Activated CD4-positive, alpha-beta memory T cell treated with anti-CD3 and anti-CD28 coated beads, Interleukin-2, amount 10 ng/mL, durations not matched to agents 7 days and 5 days (primary cell): ENCODE measurements at regions not wholly inside any gene's neighbourhood (a gene's known extent, or its start where the extent isn't known, plus 50 kb on each side); places are given as distances from the start of the nearest gene placed in this dataset.

ENCODE experiments used
- CTCF ChIA-PET: fragments of 350-600 bp; sonication (Branson Sonifier 250); formaldehyde crosslinking; loops from one replicate; lab custom pipeline; 2021; ENCODE audit warnings: antibody characterized with exemption, inconsistent platforms; lab: Charles Lee
- POLR2A ChIA-PET: fragments of 350-600 bp; sonication (Branson Sonifier 250); formaldehyde crosslinking; loops from one replicate; lab custom pipeline; 2021; ENCODE audit warnings: antibody characterized with exemption; lab: Charles Lee
- DNase-seq: peaks from one replicate; pipeline ENCODE4 v3.0.0-alpha.2; 2020
- H3K27ac Mint-ChIP-seq: one replicate; pipeline ENCODE4 v1.8.0; 2021; ENCODE audit warnings: mild to moderate bottlenecking, mixed read lengths
- H3K27me3 Mint-ChIP-seq: one replicate; pipeline ENCODE4 v1.8.0; 2021; ENCODE audit warnings: mixed read lengths
- H3K36me3 Mint-ChIP-seq: one replicate; pipeline ENCODE4 v1.8.0; 2021; ENCODE audit warnings: low read depth, mixed read lengths
- H3K4me1 Mint-ChIP-seq: one replicate; pipeline ENCODE4 v1.8.0; 2021; ENCODE audit warnings: mixed read lengths
- H3K4me3 Mint-ChIP-seq: one replicate; pipeline ENCODE4 v1.8.0; 2021; ENCODE audit warnings: mild to moderate bottlenecking, mixed read lengths
- H3K9me3 Mint-ChIP-seq: one replicate; pipeline ENCODE4 v1.8.0; 2021; ENCODE audit warnings: mixed read lengths

DNA sequence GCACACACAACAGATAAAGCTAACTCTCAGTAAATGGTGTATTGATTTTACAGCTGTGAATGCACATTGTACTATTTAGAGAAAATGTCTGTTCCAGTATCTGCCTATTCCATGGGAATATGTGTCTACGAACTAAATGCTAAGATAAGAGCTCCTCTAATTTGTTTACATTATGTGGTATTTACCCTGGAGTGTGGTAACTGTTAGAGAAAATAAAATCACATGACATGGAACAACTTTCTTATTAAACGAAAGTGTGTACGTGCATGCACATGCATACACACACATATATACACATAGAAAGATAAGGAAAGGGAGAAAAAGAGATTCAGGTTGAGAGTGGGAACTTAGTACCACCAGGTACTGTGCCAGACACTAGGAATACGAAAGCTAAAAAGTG, 1151.7 kb upstream of the TENM4 start:
- ChIA-PET CTCF (no interaction called here), POLR2A (no interaction called here)
- Mint-ChIP-seq H3K4me1 (no peaks in the 10 kb centered on the region), H3K4me3 (no peak overlapping the region), H3K9me3 (peaks cover 4% of the 10 kb centered on the region), H3K27me3 (no peaks in the 10 kb centered on the region), H3K36me3 (no peaks in the 10 kb centered on the region), H3K27ac (no peak overlapping the region)
- DNase-seq: no peak

DNA sequence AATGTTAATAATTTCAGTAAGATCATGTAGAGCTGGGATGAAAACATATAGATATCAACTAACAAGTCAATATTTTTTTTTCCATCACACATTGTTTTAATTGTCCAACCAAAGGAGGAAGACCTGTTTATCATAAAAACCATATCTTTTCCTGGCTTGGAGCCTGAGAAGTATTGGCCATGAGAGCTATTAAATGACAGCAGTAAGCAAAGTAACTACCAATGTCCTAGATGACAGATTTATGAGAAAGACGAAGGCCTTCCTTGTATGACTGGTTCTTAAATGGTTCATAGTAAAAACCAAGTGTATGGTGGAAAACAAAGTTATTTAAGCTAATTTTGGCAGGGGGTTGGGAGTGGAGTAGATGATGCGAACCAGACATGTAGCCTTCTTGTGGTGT, 1147.1 kb upstream of the TENM4 start:
- Mint-ChIP-seq H3K4me3 (no peak overlapping the region), H3K27me3 (no peaks in the 10 kb centered on the region), H3K9me3 (no peaks in the 10 kb centered on the region), H3K4me1 (no peaks in the 10 kb centered on the region), H3K27ac (no peak overlapping the region), H3K36me3 (no peaks in the 10 kb centered on the region)
- POLR2A ChIA-PET: no interaction called here
- CTCF ChIA-PET: no interaction called here
- no peak for DNase-seq

DNA sequence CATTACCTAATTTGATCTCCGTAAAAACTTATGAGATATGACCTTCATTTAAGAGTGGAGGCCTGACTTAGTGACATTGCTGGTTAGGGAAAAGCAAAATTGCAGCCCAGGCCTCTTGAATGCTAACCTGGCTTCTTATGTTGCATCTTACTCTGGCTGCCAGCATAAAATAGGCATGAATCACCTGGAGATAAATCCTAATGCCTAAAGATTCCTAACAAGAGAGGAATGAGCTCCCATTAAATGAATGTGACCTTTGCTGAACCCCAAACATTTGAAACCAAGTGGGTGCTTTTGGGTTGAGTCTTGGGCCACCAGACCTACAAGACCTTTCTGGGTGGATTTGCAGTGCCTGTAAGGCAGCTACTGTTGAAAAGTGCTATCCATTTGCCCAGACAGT, 1145.6 kb upstream of the TENM4 start:
- DNase-seq: no peak
- ChIA-PET CTCF (no interaction called here), POLR2A (no interaction called here)
- no peaks in the 10 kb centered on the region for H3K4me1 Mint-ChIP-seq
- H3K36me3 Mint-ChIP-seq: no peaks in the 10 kb centered on the region
- H3K27ac Mint-ChIP-seq: no peak overlapping the region
- H3K9me3 Mint-ChIP-seq: peaks cover 2% of the 10 kb centered on the region
- H3K27me3 Mint-ChIP-seq: no peaks in the 10 kb centered on the region
- no peak overlapping the region for H3K4me3 Mint-ChIP-seq

DNA sequence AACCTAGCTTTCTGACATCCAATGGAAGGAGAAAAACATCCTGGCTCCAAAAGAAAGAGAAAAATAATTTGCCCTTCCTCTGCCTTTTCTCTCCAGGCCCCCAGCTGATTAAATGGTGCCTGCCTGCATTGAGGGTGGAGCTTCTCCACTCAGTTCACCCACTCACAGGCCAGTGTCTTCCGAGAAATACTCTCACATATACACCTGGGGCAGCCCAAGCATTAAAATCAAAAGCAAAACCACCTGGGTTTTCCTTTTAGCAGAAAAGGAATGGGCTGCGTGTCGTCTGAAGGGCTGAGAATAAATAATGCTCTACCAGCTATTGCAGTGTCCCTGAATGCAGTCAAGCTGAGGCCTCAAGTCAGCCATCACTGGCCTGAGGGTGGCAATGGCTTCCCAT, 1143.8 kb upstream of the TENM4 start:
- POLR2A ChIA-PET: no interaction called here
- CTCF ChIA-PET: no interaction called here
- no peak overlapping the region for H3K27ac Mint-ChIP-seq
- DNase-seq: no peak
- H3K9me3 Mint-ChIP-seq: peaks cover 4% of the 10 kb centered on the region
- no peaks in the 10 kb centered on the region for H3K4me1 Mint-ChIP-seq
- no peaks in the 10 kb centered on the region for H3K36me3 Mint-ChIP-seq
- no peak overlapping the region for H3K4me3 Mint-ChIP-seq
- H3K27me3 Mint-ChIP-seq: no peaks in the 10 kb centered on the region

DNA sequence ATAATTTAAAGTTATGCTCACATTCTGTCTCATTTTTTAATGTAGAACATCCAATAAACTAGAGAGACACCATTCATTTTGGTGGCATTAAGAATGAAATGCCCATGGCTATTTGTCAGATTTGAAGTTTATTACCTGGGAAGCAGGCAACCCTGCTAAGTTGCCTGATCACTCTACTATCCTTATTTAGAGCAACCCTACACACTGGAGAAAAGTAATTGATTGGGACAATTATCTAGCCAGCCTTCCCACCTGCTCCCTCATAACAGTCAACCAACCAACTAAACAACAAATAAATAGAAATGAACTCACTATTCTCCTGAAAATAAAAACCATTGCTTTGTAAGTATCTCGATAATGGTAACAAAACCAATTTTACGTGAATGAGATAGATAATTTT, 1129.0 kb upstream of the TENM4 start:
- CTCF ChIA-PET: no interaction called here
- peaks cover 18% of the 10 kb centered on the region for H3K9me3 Mint-ChIP-seq
- H3K4me3 Mint-ChIP-seq: no peak overlapping the region
- no peaks in the 10 kb centered on the region for H3K4me1 Mint-ChIP-seq
- POLR2A ChIA-PET: no interaction called here
- no peaks in the 10 kb centered on the region for H3K36me3 Mint-ChIP-seq
- no peak for DNase-seq
- H3K27me3 Mint-ChIP-seq: no peaks in the 10 kb centered on the region
- H3K27ac Mint-ChIP-seq: no peak overlapping the region

DNA sequence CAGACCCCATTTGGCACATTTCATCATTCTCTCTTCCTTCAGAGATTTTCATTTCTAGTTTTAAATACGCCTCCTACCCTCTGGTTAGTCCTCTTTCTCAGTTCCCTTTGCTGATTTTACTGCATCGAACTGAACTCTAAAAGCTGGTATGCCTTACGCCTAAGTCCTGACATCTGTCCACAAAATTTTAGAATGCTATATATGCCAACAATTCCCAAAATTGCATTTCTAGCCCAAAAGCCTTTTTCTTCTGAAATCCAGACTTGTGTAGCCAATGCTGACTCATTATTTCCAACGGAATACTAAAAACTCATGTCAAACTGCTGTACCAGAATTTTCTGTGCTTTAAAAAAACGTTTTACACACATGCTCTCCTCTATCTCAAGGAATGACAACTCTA, 1124.4 kb upstream of the TENM4 start:
- Mint-ChIP-seq H3K4me3 (no peak overlapping the region), H3K36me3 (no peaks in the 10 kb centered on the region), H3K27ac (no peak overlapping the region), H3K4me1 (no peaks in the 10 kb centered on the region), H3K27me3 (no peaks in the 10 kb centered on the region), H3K9me3 (no peaks in the 10 kb centered on the region)
- no peak for DNase-seq
- ChIA-PET CTCF (no interaction called here), POLR2A (no interaction called here)

DNA sequence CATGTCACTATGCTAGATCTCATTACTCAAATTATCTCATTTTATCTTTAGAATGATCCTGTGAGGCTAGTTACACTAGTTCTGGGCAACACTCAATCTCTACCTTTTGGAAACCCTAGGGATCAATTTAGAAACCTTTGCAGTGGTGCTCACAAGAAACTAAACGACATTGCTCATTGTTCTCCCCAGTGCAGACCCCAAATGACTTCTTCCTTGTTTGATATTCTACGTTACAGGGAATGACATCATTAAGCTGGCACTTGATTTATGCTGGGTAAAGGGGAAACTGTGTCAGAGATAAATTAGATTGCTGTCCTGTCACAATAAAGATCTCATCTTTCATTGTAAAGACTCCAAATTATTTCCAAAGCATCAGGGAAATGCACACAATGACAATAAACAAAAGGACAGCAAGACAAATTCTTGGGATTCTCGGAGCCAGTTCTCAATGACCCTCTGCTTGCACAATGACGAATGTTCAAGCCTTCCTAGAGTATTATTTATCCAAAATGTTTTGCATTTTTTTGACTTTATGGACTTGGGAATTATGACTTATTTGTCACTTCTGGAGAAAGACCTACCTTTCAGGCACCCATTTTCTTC, 1121.8 kb upstream of the TENM4 start:
- Mint-ChIP-seq H3K4me1 (no peaks in the 10 kb centered on the region), H3K27ac (no peak overlapping the region), H3K4me3 (no peak overlapping the region), H3K36me3 (no peaks in the 10 kb centered on the region), H3K9me3 (peaks cover 3% of the 10 kb centered on the region), H3K27me3 (no peaks in the 10 kb centered on the region)
- POLR2A ChIA-PET: no interaction called here
- no peak for DNase-seq
- CTCF ChIA-PET: no interaction called here

DNA sequence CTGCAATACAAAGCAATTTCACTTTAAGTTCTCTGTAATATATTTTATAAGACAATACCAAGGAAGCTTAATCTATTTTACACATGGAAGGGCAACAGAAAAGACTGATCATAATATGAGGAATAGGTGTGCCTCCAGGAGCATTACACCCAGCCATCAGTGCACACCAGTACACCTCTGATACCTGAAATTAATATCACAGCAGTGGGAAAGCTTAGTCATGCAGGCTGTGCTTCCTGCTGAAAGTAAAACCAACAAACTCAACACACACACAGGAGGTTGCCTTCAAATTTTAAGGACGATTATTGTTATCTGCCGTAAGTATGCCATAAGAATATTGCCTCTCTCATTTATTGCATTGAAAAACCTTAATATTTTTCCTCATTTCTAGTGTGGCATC, 1119.1 kb upstream of the TENM4 start:
- POLR2A ChIA-PET: no interaction called here
- H3K27ac Mint-ChIP-seq: no peak overlapping the region
- DNase-seq: no peak
- CTCF ChIA-PET: no interaction called here
- peaks cover 6% of the 10 kb centered on the region for H3K9me3 Mint-ChIP-seq
- H3K36me3 Mint-ChIP-seq: no peaks in the 10 kb centered on the region
- no peaks in the 10 kb centered on the region for H3K27me3 Mint-ChIP-seq
- no peaks in the 10 kb centered on the region for H3K4me1 Mint-ChIP-seq
- no peak overlapping the region for H3K4me3 Mint-ChIP-seq

DNA sequence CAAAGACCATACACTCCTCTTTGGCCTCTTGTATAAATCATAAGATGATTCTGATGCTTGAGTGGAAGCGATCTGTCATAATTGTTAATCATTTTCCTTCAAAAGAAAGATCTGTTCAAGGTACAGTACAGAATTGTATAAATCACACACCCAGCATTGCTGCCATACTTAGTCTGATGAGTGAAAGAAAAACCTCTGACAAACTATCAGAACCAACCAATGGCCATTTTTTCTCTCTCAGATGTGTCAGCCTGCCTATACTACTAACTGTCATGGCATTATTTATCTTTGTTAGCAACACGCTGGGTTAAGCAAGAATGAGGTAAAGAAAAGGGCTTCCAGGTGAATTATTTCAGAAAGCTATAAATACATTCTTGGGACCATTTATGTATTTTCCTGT, 1112.7 kb upstream of the TENM4 start:
- no peak overlapping the region for H3K4me3 Mint-ChIP-seq
- H3K36me3 Mint-ChIP-seq: no peaks in the 10 kb centered on the region
- DNase-seq: no peak
- no peaks in the 10 kb centered on the region for H3K4me1 Mint-ChIP-seq
- no peak overlapping the region for H3K27ac Mint-ChIP-seq
- CTCF ChIA-PET: no interaction called here
- H3K27me3 Mint-ChIP-seq: no peaks in the 10 kb centered on the region
- POLR2A ChIA-PET: no interaction called here
- H3K9me3 Mint-ChIP-seq: peaks cover 9% of the 10 kb centered on the region

DNA sequence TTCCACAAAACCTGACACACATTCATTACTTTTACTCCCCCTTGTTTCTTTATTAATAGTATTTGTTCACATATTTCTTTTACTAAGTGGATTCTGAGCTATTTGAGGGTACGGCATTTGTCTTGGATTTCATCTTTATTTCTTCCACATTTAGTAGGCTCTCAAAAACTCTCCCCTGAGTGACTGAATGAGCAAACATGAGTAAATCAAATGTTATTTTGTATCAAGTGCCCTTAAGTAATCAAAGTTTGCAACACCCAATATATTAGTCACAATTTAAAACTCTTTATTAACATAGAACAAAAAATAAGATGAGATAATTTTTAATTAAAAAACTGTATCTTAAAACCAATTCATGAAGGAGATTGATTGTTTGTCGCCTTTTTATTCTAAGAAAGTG, 1101.9 kb upstream of the TENM4 start:
- Mint-ChIP-seq H3K27ac (no peak overlapping the region), H3K27me3 (no peaks in the 10 kb centered on the region), H3K4me1 (no peaks in the 10 kb centered on the region)

DNA sequence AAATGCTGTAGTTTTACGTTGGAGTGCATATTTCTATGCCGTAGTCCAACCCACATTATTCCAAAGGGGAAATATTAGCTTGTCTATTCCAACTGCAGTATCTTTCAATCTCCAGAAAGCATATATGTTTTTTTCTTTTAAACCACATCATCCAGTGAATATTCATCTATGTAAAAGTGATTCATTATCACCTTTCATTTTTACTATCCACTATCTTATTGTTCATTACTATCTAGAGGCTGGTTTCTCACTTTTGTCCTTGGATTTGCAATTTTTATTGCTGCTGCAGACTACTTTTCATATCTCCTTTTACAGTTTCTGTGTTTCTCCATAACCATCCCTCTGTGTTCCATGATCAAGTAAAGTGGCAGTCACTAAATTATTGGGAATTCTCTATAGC, 1097.2 kb upstream of the TENM4 start:
- Mint-ChIP-seq H3K27ac (no peak overlapping the region), H3K36me3 (no peaks in the 10 kb centered on the region), H3K27me3 (no peaks in the 10 kb centered on the region), H3K4me1 (no peaks in the 10 kb centered on the region), H3K9me3 (peaks cover 7% of the 10 kb centered on the region), H3K4me3 (no peak overlapping the region)
- ChIA-PET CTCF (no interaction called here), POLR2A (no interaction called here)
- no peak for DNase-seq

More for the DNA sequence above, 1101.9 kb upstream of the TENM4 start:
- CTCF ChIA-PET: no interaction called here
- H3K36me3 Mint-ChIP-seq: no peaks in the 10 kb centered on the region
- POLR2A ChIA-PET: no interaction called here
- no peak for DNase-seq
- peaks cover 8% of the 10 kb centered on the region for H3K9me3 Mint-ChIP-seq
- no peak overlapping the region for H3K4me3 Mint-ChIP-seq

DNA sequence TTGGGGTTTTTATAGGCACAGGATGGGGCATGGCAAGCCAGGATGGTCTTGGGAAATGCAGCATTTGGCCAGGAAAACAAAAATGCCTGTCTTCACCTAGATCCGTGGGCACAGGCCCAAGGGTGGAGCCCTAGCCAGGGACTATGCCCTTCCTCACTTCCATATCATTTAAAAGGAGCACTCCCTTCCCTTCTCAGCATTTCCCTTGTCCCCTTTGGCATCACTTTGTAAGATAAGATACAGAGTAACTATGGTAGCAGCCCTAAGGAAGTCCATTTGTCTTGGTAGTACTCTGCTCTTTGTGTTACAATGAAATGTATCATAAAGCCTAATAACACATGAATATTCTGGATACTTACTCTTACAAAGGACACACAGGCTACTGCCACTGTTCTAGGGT, 1092.6 kb upstream of the TENM4 start:
- no peaks in the 10 kb centered on the region for H3K36me3 Mint-ChIP-seq
- no peak overlapping the region for H3K27ac Mint-ChIP-seq
- peaks cover 11% of the 10 kb centered on the region for H3K9me3 Mint-ChIP-seq
- no peaks in the 10 kb centered on the region for H3K4me1 Mint-ChIP-seq
- POLR2A ChIA-PET: no interaction called here
- no peak for DNase-seq
- CTCF ChIA-PET: no interaction called here
- no peak overlapping the region for H3K4me3 Mint-ChIP-seq
- H3K27me3 Mint-ChIP-seq: no peaks in the 10 kb centered on the region

DNA sequence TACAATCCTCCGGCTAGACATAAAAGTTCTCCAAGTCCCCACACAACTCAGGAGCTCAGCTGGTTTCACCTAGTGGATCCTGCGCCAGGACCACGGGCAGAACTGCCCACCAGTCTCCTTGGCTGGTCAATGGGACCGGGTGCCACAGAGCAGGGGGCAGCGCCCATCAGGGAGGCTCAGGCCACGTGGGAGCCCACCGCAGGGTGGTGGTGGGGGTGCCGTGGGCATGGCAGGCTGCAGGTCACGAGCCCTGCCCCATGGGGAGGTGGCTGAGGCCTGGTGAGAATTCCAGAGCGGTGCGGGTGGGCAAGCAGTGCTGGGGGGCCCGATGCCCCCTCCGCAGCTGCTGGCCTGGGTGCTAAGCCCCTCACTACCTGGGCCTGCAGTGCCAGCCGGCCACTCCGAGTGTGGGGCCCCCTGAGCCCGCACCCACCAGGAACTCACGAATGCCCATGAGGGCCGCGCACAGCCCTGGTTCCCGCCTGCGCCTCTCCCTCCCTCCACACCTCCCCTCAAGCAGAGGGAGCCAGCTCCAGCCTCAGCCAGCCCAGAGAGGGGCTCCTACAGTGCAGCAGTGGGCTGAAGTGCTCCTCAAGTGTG, 1091.9 kb upstream of the TENM4 start:
- H3K27ac Mint-ChIP-seq: no peak overlapping the region
- no peaks in the 10 kb centered on the region for H3K4me1 Mint-ChIP-seq
- POLR2A ChIA-PET: no interaction called here
- no peaks in the 10 kb centered on the region for H3K27me3 Mint-ChIP-seq
- DNase-seq: no peak
- no peaks in the 10 kb centered on the region for H3K36me3 Mint-ChIP-seq
- peaks cover 10% of the 10 kb centered on the region for H3K9me3 Mint-ChIP-seq
- CTCF ChIA-PET: no interaction called here
- no peak overlapping the region for H3K4me3 Mint-ChIP-seq

DNA sequence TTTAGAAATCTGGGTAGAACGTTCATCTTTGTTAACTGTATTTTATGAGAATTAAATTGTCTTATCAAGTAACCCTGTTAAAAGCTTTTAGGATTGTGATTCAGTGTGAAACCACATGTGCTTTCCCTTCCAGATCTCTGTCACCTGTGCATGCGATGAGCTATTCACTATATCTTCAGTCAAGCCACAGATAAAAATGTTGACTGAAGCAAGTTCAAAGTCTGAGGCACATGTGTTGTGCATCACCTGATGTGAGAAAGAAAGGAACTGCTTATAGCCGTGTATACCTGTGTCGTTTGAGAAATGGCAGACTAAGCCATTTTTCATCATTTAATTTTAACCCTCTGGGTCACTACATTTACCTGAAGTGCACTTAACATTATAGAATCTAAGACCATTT, 1088.9 kb upstream of the TENM4 start:
- no peaks in the 10 kb centered on the region for H3K36me3 Mint-ChIP-seq
- no peaks in the 10 kb centered on the region for H3K4me1 Mint-ChIP-seq
- no peak overlapping the region for H3K4me3 Mint-ChIP-seq
- peaks cover 13% of the 10 kb centered on the region for H3K9me3 Mint-ChIP-seq
- ChIA-PET CTCF (no interaction called here), POLR2A (no interaction called here)
- H3K27me3 Mint-ChIP-seq: no peaks in the 10 kb centered on the region
- H3K27ac Mint-ChIP-seq: no peak overlapping the region
- DNase-seq: no peak
